ENCODE measurements at regions not wholly inside any gene's neighbourhood (a gene's known extent, or its start where the extent isn't known, plus 50 kb on each side); places are given as distances from the start of the nearest gene placed in this dataset.

DNA sequence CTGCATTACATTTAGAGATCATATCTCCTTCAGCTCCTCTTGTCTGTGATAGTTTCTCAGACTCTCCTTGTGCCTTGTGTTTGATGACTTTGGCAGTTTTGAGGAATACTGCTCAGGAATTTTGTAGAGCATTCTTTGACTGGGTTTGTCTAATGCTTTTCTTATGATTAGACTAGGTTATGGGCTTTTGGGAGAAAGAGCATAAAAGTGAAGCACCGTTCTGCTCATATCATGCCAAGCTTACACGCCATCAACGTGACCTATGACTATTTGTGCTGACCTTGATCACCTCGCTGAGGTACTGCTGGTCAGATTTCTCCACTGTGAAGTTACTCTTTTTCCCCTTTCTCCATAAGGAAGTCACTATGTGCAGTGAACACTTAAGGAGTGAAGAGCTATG lies 256.0 kb downstream of the LY86 start:
- Mint-ChIP-seq H3K27ac (no peak overlapping the region), H3K4me3 (ENCODE audit: low read depth) (no peak overlapping the region), H3K9me3 (ENCODE audit: low read depth) (peaks cover 11% of the 10 kb centered on the region), H3K36me3 (ENCODE audit: insufficient read depth) (peaks cover 2% of the 10 kb centered on the region), H3K4me1 (ENCODE audit: low read depth) (no peaks in the 10 kb centered on the region), H3K27me3 (peaks cover 22% of the 10 kb centered on the region)
- no peak for DNase-seq (ENCODE audit: low spot score, unreplicated experiment)
- TF ChIP-seq, protein P1, sequence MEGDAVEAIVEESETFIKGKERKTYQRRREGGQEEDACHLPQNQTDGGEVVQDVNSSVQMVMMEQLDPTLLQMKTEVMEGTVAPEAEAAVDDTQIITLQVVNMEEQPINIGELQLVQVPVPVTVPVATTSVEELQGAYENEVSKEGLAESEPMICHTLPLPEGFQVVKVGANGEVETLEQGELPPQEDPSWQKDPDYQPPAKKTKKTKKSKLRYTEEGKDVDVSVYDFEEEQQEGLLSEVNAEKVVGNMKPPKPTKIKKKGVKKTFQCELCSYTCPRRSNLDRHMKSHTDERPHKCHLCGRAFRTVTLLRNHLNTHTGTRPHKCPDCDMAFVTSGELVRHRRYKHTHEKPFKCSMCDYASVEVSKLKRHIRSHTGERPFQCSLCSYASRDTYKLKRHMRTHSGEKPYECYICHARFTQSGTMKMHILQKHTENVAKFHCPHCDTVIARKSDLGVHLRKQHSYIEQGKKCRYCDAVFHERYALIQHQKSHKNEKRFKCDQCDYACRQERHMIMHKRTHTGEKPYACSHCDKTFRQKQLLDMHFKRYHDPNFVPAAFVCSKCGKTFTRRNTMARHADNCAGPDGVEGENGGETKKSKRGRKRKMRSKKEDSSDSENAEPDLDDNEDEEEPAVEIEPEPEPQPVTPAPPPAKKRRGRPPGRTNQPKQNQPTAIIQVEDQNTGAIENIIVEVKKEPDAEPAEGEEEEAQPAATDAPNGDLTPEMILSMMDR (IDR thresholded peaks at IDR 0.05; ENCODE audit: unreplicated experiment): no peak

DNA sequence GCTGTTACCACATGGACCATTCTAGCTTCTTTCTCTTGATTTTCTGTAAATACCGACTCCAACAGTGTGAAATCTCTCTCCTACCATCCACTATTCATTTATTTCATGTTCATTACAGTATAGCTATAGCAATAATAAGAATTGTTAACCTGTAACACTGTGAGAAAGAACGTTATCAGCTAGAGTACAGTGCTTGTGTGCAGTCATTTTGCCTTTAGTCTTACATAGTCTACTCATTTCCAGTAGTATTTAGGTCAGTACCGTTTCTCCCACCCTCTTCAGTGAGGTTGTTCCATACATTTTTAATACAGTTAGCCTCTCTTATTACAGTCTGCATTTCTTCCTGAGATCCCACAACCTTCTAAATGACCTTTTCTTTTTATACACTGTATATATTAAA lies 257.1 kb downstream of the LY86 start:
- Mint-ChIP-seq H3K27me3 (peaks cover 20% of the 10 kb centered on the region), H3K4me1 (ENCODE audit: low read depth) (no peaks in the 10 kb centered on the region), H3K36me3 (ENCODE audit: insufficient read depth) (peaks cover 2% of the 10 kb centered on the region), H3K4me3 (ENCODE audit: low read depth) (no peak overlapping the region), H3K27ac (no peak overlapping the region), H3K9me3 (ENCODE audit: low read depth) (peaks cover 14% of the 10 kb centered on the region)
- no peak for DNase-seq (ENCODE audit: low spot score, unreplicated experiment)
- TF ChIP-seq, protein P1 (IDR thresholded peaks at IDR 0.05; ENCODE audit: unreplicated experiment): no peak

DNA sequence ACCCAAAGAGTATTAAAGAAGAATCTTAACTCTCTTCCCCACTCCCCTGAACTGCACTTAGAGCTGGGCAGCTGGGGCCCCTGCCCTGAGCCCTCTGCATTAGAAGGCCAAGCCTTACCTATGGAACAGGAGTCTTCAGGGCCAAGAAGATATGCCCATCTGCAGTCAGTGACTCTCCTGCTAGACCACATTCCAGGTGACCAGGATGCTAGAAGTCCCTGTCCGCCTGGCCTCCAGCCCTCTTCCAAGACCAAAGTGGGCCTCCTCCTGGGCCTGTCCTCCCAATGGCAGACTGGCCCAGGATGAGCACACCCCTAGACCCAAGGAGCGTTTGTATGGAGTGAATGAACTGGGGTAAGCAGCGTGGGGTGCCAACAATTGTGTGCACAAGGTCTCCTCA lies 259.1 kb downstream of the LY86 start:
- no peak for DNase-seq (ENCODE audit: low spot score, unreplicated experiment)
- TF ChIP-seq, protein P1 (IDR thresholded peaks at IDR 0.05; ENCODE audit: unreplicated experiment): no peak
- H3K4me3 Mint-ChIP-seq (ENCODE audit: low read depth): no peak overlapping the region
- no peak overlapping the region for H3K27ac Mint-ChIP-seq
- H3K9me3 Mint-ChIP-seq (ENCODE audit: low read depth): peaks cover 18% of the 10 kb centered on the region
- H3K36me3 Mint-ChIP-seq (ENCODE audit: insufficient read depth): peaks cover 2% of the 10 kb centered on the region
- peaks cover 4% of the 10 kb centered on the region for H3K4me1 Mint-ChIP-seq (ENCODE audit: low read depth)
- peaks cover 1% of the 10 kb centered on the region for H3K27me3 Mint-ChIP-seq

- H3K4me3 Mint-ChIP-seq (ENCODE audit: low read depth): no peak overlapping the region
- H3K9me3 Mint-ChIP-seq (ENCODE audit: low read depth): peaks cover 9% of the 10 kb centered on the region
- TF ChIP-seq, protein P1 (IDR thresholded peaks at IDR 0.05; ENCODE audit: unreplicated experiment): no peak
- no peak overlapping the region for H3K27ac Mint-ChIP-seq
- peaks cover 5% of the 10 kb centered on the region for H3K4me1 Mint-ChIP-seq (ENCODE audit: low read depth)
- H3K27me3 Mint-ChIP-seq: peaks cover 3% of the 10 kb centered on the region
- DNase-seq (ENCODE audit: low spot score, unreplicated experiment): no peak
- H3K36me3 Mint-ChIP-seq (ENCODE audit: insufficient read depth): no peaks in the 10 kb centered on the region
Measured at GRCh38 chr6:6851059-6851948, 256.5 kb upstream of the RREB1 start.

GRCh38 chr6:6851949-6852261 lies 255.9 kb upstream of the RREB1 start:
- Mint-ChIP-seq H3K4me1 (ENCODE audit: low read depth) (peaks cover 8% of the 10 kb centered on the region), H3K4me3 (ENCODE audit: low read depth) (no peak overlapping the region), H3K36me3 (ENCODE audit: insufficient read depth) (no peaks in the 10 kb centered on the region), H3K27me3 (peaks cover 9% of the 10 kb centered on the region), H3K9me3 (ENCODE audit: low read depth) (peaks cover 7% of the 10 kb centered on the region), H3K27ac (no peak overlapping the region)
- no peak for DNase-seq (ENCODE audit: low spot score, unreplicated experiment)
- TF ChIP-seq, protein P1 (IDR thresholded peaks at IDR 0.05; ENCODE audit: unreplicated experiment): no peak

All from progenitor cell of endocrine pancreas (in vitro differentiated cells).